Type B pancreatic cell (in vitro differentiated cells): ENCODE measurements at regions not wholly inside any gene's neighbourhood (a gene's known extent, or its start where the extent isn't known, plus 50 kb on each side); places are given as distances from the start of the nearest gene placed in this dataset.

Experiments used
- DNase-seq: peaks from one replicate; pipeline ENCODE4 v3.0.0; 2021; ENCODE audit warnings: mixed read lengths; ENCODE audit not compliant: unreplicated experiment; ENCODE audit errors: extremely low spot score
- H3K27ac Mint-ChIP-seq: 2 replicates; pipeline ENCODE4 v1.8.0; 2021; ENCODE audit warnings: mild to moderate bottlenecking, mixed read lengths
- H3K27me3 Mint-ChIP-seq: 2 replicates; pipeline ENCODE4 v1.8.0; 2021; ENCODE audit warnings: mixed read lengths
- H3K36me3 Mint-ChIP-seq: 2 replicates; pipeline ENCODE4 v1.8.0; 2021; ENCODE audit warnings: mixed read lengths
- H3K4me1 Mint-ChIP-seq: one replicate; pipeline ENCODE4 v1.8.0; 2021; ENCODE audit warnings: mixed read lengths; ENCODE audit not compliant: unreplicated experiment
- H3K4me3 Mint-ChIP-seq: 2 replicates; pipeline ENCODE4 v1.8.0; 2021; ENCODE audit warnings: mild to moderate bottlenecking, mixed read lengths
- H3K9me3 Mint-ChIP-seq: 2 replicates; pipeline ENCODE4 v1.8.0; 2021; ENCODE audit warnings: mixed read lengths
- TF ChIP-seq, protein P1 (sequence below): fragments of 200-600 bp; sonication (generic); conservative IDR thresholded peaks from 2 replicates; pipeline ENCODE4 v1.5.0; 2021; ENCODE audit warnings: antibody characterized with exemption, mild to moderate bottlenecking

DNA sequence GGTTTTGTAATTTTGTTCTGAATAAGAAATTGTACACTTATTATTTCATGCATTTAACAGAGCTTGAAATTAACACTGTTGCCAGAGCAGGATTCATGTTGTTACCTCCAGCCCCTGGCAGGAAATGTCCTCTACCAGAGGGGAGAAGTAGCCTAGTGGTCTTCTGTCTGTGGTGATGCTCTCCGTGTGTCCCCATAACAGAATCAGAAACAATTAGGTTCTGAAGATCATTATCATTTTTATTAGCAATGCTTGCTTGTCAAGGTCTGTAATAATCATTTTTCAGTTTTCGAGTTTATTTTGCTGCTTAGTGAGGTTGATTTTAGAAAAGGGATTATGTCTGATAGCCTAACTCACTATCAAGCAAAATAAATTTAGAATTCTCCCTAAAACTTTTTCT is 116.6 kb upstream of the CNTNAP5 start:
- H3K27me3 Mint-ChIP-seq: no peaks in the 10 kb centered on the region
- H3K4me3 Mint-ChIP-seq: no peak overlapping the region
- no peaks in the 10 kb centered on the region for H3K36me3 Mint-ChIP-seq
- no peaks in the 10 kb centered on the region for H3K9me3 Mint-ChIP-seq
- peaks cover 6% of the 10 kb centered on the region for H3K4me1 Mint-ChIP-seq
- no peak overlapping the region for H3K27ac Mint-ChIP-seq
- TF ChIP-seq, protein P1, sequence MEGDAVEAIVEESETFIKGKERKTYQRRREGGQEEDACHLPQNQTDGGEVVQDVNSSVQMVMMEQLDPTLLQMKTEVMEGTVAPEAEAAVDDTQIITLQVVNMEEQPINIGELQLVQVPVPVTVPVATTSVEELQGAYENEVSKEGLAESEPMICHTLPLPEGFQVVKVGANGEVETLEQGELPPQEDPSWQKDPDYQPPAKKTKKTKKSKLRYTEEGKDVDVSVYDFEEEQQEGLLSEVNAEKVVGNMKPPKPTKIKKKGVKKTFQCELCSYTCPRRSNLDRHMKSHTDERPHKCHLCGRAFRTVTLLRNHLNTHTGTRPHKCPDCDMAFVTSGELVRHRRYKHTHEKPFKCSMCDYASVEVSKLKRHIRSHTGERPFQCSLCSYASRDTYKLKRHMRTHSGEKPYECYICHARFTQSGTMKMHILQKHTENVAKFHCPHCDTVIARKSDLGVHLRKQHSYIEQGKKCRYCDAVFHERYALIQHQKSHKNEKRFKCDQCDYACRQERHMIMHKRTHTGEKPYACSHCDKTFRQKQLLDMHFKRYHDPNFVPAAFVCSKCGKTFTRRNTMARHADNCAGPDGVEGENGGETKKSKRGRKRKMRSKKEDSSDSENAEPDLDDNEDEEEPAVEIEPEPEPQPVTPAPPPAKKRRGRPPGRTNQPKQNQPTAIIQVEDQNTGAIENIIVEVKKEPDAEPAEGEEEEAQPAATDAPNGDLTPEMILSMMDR: no peak
- DNase-seq: no peak

DNA sequence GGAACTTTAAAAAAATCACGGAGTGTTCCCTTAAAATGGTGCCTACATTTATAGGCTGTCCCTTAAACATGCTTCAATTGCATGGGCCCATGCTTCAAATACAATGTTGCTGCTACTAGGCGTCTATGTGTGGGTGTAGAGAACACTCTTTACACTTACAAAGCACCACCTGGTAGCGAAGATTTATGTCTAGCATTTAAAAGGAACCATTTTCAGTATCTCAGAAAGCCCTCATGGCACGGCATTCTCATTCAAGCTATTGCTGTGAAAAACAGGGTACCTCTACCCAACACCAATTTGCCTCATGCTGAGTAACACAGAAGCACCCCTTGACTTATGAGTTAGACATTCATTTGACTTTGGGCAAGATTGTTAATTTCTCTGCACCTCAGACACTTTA is 112.9 kb upstream of the CNTNAP5 start:
- Mint-ChIP-seq H3K4me1 (peaks cover 1% of the 10 kb centered on the region), H3K36me3 (no peaks in the 10 kb centered on the region), H3K9me3 (no peaks in the 10 kb centered on the region), H3K27me3 (no peaks in the 10 kb centered on the region), H3K4me3 (no peak overlapping the region), H3K27ac (no peak overlapping the region)
- no peak for DNase-seq
- TF ChIP-seq, protein P1: no peak

DNA sequence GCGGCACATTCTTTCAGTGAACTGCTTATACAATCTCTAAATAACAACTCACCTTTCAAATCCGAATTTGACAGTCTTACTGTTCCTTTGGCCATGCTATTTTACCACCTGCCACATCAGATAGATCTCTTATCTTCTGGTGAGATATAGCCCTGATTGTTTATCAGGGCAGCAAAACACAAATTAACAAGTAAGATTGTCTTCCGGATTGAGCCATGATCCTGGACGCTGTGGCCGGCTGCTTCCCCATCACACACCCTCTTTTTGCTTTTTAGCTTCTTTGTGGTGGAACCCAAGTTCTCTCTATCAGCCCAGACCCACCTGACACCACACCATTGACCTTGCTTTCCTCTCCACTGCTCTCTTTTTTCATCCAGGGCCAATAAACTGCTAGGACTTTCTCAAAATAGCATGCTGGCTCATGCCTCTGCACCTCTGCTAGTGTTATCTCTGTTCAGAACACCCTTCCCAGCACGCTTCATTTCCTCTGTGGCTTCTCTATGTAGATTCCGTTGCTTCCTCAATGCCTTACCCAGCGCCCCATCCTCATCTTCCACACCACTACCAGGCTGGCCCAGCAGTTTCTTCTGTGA is 111.8 kb upstream of the CNTNAP5 start:
- TF ChIP-seq, protein P1: no peak
- Mint-ChIP-seq H3K27me3 (no peaks in the 10 kb centered on the region), H3K27ac (no peak overlapping the region), H3K36me3 (no peaks in the 10 kb centered on the region), H3K4me3 (no peak overlapping the region), H3K9me3 (no peaks in the 10 kb centered on the region), H3K4me1 (peaks cover 5% of the 10 kb centered on the region)
- DNase-seq: no peak

DNA sequence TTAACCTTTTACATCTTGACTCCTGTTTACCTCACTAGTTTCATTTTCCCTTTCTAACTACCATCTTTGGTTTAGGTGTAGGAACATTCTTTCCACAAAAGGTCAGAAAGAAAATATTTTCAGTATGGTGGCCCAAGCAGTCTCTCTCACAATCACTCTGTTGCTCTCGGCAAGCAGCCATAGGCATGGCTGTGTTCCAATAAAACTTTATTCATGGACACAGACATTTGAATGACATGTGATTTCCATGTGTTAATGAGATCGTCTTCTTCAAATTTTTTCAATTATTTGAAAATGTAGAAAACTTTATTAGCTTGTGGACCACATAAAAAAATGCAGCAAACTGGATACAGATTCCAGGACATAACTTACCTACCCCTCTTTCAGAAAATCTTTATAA is 109.7 kb upstream of the CNTNAP5 start:
- Mint-ChIP-seq H3K4me1 (peaks cover 5% of the 10 kb centered on the region), H3K9me3 (no peaks in the 10 kb centered on the region), H3K4me3 (no peak overlapping the region), H3K27me3 (no peaks in the 10 kb centered on the region), H3K27ac (no peak overlapping the region), H3K36me3 (no peaks in the 10 kb centered on the region)
- TF ChIP-seq, protein P1: no peak
- no peak for DNase-seq

DNA sequence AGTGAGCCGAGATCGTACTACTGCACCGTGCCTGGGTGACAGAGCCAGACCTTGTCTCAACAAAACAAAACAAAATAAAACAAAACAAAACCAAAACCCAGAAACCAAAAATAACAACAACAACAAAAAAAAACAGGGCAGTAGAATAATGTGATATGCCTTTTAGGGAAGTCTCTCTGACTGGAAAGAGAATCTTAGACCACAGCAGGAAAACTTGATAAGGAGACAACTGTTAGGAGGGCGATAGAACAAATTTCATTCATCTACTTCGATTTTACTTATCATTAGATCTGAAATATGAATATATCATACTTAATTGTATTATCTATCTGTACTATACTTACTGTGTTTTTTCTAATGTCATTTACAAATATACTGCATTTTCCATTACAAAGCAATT is 109.0 kb upstream of the CNTNAP5 start:
- no peaks in the 10 kb centered on the region for H3K9me3 Mint-ChIP-seq
- H3K4me3 Mint-ChIP-seq: no peak overlapping the region

More for the DNA sequence above, 109.0 kb upstream of the CNTNAP5 start:
- Mint-ChIP-seq H3K4me1 (peaks cover 5% of the 10 kb centered on the region), H3K36me3 (no peaks in the 10 kb centered on the region), H3K27ac (no peak overlapping the region), H3K27me3 (no peaks in the 10 kb centered on the region)
- TF ChIP-seq, protein P1: no peak
- no peak for DNase-seq
